ENCODE measurements at regions not wholly inside any gene's neighbourhood (a gene's known extent, or its start where the extent isn't known, plus 50 kb on each side); places are given as distances from the start of the nearest gene placed in this dataset.

- Histone ChIP-seq H3K9me3 (no peaks in the 10 kb centered on the region), H3K36me3 (no peaks in the 10 kb centered on the region), H3K4me1 (no peaks in the 10 kb centered on the region), H3K27ac (no peak overlapping the region), H3K4me3 (no peak overlapping the region), H3K27me3 (no peaks in the 10 kb centered on the region)
- intact Hi-C loops (cut with DNase I; ENCODE audit: low total_unique reads): no loop called here
- TF ChIP-seq CTCF (IDR thresholded peaks at IDR 0.05): no peak
- DNase-seq: no peak
These were observed 405.4 kb upstream of the CPEB2 start for GRCh38 chr4:14596904-14597303.

GRCh38 chr4:14602206-14602605 is 400.1 kb upstream of the CPEB2 start:
- no peaks in the 10 kb centered on the region for H3K27me3 ChIP-seq
- no peak for TF ChIP-seq CTCF (IDR thresholded peaks at IDR 0.05)
- intact Hi-C loops (cut with DNase I; ENCODE audit: low total_unique reads): no loop called here
- H3K9me3 ChIP-seq: no peaks in the 10 kb centered on the region
- DNase-seq: no peak
- no peaks in the 10 kb centered on the region for H3K36me3 ChIP-seq
- no peak overlapping the region for H3K4me3 ChIP-seq
- no peaks in the 10 kb centered on the region for H3K4me1 ChIP-seq
- H3K27ac ChIP-seq: no peak overlapping the region

- Histone ChIP-seq H3K4me1 (no peaks in the 10 kb centered on the region), H3K27me3 (no peaks in the 10 kb centered on the region), H3K36me3 (no peaks in the 10 kb centered on the region), H3K4me3 (no peak overlapping the region), H3K27ac (no peak overlapping the region), H3K9me3 (no peaks in the 10 kb centered on the region)
- intact Hi-C loops (cut with DNase I; ENCODE audit: low total_unique reads): no loop called here
- DNase-seq: no peak
- no peak for TF ChIP-seq CTCF (IDR thresholded peaks at IDR 0.05)
These were observed 395.3 kb upstream of the CPEB2 start for GRCh38 chr4:14607001-14607400.

- no peaks in the 10 kb centered on the region for H3K4me1 ChIP-seq
- no peaks in the 10 kb centered on the region for H3K9me3 ChIP-seq
- H3K27me3 ChIP-seq: no peaks in the 10 kb centered on the region
- H3K4me3 ChIP-seq: no peak overlapping the region
- TF ChIP-seq CTCF (IDR thresholded peaks at IDR 0.05): no peak
- no peak for DNase-seq
- H3K27ac ChIP-seq: no peak overlapping the region
- intact Hi-C loops (cut with DNase I; ENCODE audit: low total_unique reads): no loop called here
- H3K36me3 ChIP-seq: no peaks in the 10 kb centered on the region
These were observed 394.7 kb upstream of the CPEB2 start for GRCh38 chr4:14607578-14607977.

- no peak for DNase-seq
- no peak for TF ChIP-seq CTCF (IDR thresholded peaks at IDR 0.05)
- Histone ChIP-seq H3K9me3 (no peaks in the 10 kb centered on the region), H3K27ac (no peak overlapping the region), H3K27me3 (no peaks in the 10 kb centered on the region), H3K4me1 (no peaks in the 10 kb centered on the region), H3K4me3 (no peak overlapping the region), H3K36me3 (no peaks in the 10 kb centered on the region)
- intact Hi-C loops (cut with DNase I; ENCODE audit: low total_unique reads): no loop called here
These were observed 393.7 kb upstream of the CPEB2 start for GRCh38 chr4:14608630-14609029.

GRCh38 chr4:14614840-14615239 is 387.4 kb upstream of the CPEB2 start:
- no peak overlapping the region for H3K4me3 ChIP-seq
- no peaks in the 10 kb centered on the region for H3K36me3 ChIP-seq
- no peak for TF ChIP-seq CTCF (IDR thresholded peaks at IDR 0.05)
- intact Hi-C loops (cut with DNase I; ENCODE audit: low total_unique reads): no loop called here
- no peaks in the 10 kb centered on the region for H3K27me3 ChIP-seq
- H3K27ac ChIP-seq: no peak overlapping the region
- no peaks in the 10 kb centered on the region for H3K9me3 ChIP-seq
- H3K4me1 ChIP-seq: peaks cover 0 to 6% (median 0%) of the 10 kb centered on the region in 4 donors
- DNase-seq: no peak

Measured in tibial artery (tissue), 4 donors.